ENCODE measurements at regions not wholly inside any gene's neighbourhood (a gene's known extent, or its start where the extent isn't known, plus 50 kb on each side); places are given as distances from the start of the nearest gene placed in this dataset.

- no peak overlapping the region for H2AFZ ChIP-seq (ENCODE audit: low read depth)
- TF ChIP-seq CTCF (conservative IDR thresholded peaks at IDR 0.05; ENCODE audit: low read depth, low read length), result no peak
- H3K27me3 ChIP-seq (ENCODE audit: insufficient read depth, low read depth), result no peaks in the 10 kb centered on the region
- no peak overlapping the region for H3K4me3 ChIP-seq (IDR thresholded peaks at IDR 0.05; ENCODE audit: insufficient read depth, low read depth, low read length)
- no peaks in the 10 kb centered on the region for H4K20me1 ChIP-seq (ENCODE audit: insufficient read depth)
- no peak overlapping the region for H3K27ac ChIP-seq
- no peaks in the 10 kb centered on the region for H3K36me3 ChIP-seq (ENCODE audit: insufficient read depth)
- H3K4me1 ChIP-seq (ENCODE audit: low read depth, poor library complexity, severe bottlenecking), result no peaks in the 10 kb centered on the region
- H3K4me2 ChIP-seq, result no peak overlapping the region
- H3K79me2 ChIP-seq (ENCODE audit: insufficient read depth, low read depth), result no peaks in the 10 kb centered on the region
- no peak overlapping the region for H3K9ac ChIP-seq
Measured at GRCh38 chr12:91912178-91912577, 233.5 kb downstream of the BTG1 start.

- Histone ChIP-seq H3K4me1 (ENCODE audit: low read depth, poor library complexity, severe bottlenecking) (no peaks in the 10 kb centered on the region), H3K4me3 (IDR thresholded peaks at IDR 0.05; ENCODE audit: insufficient read depth, low read depth, low read length) (no peak overlapping the region), H4K20me1 (ENCODE audit: insufficient read depth) (no peaks in the 10 kb centered on the region), H3K79me2 (ENCODE audit: insufficient read depth, low read depth) (no peaks in the 10 kb centered on the region), H2AFZ (ENCODE audit: low read depth) (no peak overlapping the region), H3K36me3 (ENCODE audit: insufficient read depth) (no peaks in the 10 kb centered on the region), H3K4me2 (no peak overlapping the region), H3K27me3 (ENCODE audit: insufficient read depth, low read depth) (no peaks in the 10 kb centered on the region), H3K27ac (no peak overlapping the region), H3K9ac (no peak overlapping the region)
- no peak for TF ChIP-seq CTCF (conservative IDR thresholded peaks at IDR 0.05; ENCODE audit: low read depth, low read length)
Measured at GRCh38 chr12:91910871-91911388, 234.7 kb downstream of the BTG1 start.

GRCh38 chr12:91902860-91903683 lies 242.6 kb downstream of the BTG1 start:
- H3K9ac ChIP-seq, result no peak overlapping the region
- no peak overlapping the region for H3K4me3 ChIP-seq (IDR thresholded peaks at IDR 0.05; ENCODE audit: insufficient read depth, low read depth, low read length)
- TF ChIP-seq CTCF (conservative IDR thresholded peaks at IDR 0.05; ENCODE audit: low read depth, low read length), result no peak
- H4K20me1 ChIP-seq (ENCODE audit: insufficient read depth), result no peaks in the 10 kb centered on the region
- no peak overlapping the region for H2AFZ ChIP-seq (ENCODE audit: low read depth)
- no peaks in the 10 kb centered on the region for H3K79me2 ChIP-seq (ENCODE audit: insufficient read depth, low read depth)
- no peaks in the 10 kb centered on the region for H3K36me3 ChIP-seq (ENCODE audit: insufficient read depth)
- H3K27ac ChIP-seq, result no peak overlapping the region
- H3K4me2 ChIP-seq, result no peak overlapping the region
- H3K27me3 ChIP-seq (ENCODE audit: insufficient read depth, low read depth), result no peaks in the 10 kb centered on the region
- no peaks in the 10 kb centered on the region for H3K4me1 ChIP-seq (ENCODE audit: low read depth, poor library complexity, severe bottlenecking)

- no peak overlapping the region for H2AFZ ChIP-seq (ENCODE audit: low read depth)
- H3K4me3 ChIP-seq (IDR thresholded peaks at IDR 0.05; ENCODE audit: insufficient read depth, low read depth, low read length), result no peak overlapping the region
- TF ChIP-seq CTCF (conservative IDR thresholded peaks at IDR 0.05; ENCODE audit: low read depth, low read length), result no peak
- no peak overlapping the region for H3K9ac ChIP-seq
- no peaks in the 10 kb centered on the region for H3K36me3 ChIP-seq (ENCODE audit: insufficient read depth)
- no peaks in the 10 kb centered on the region for H4K20me1 ChIP-seq (ENCODE audit: insufficient read depth)
- no peaks in the 10 kb centered on the region for H3K27me3 ChIP-seq (ENCODE audit: insufficient read depth, low read depth)
- H3K4me2 ChIP-seq, result no peak overlapping the region
- H3K27ac ChIP-seq, result no peak overlapping the region
- H3K79me2 ChIP-seq (ENCODE audit: insufficient read depth, low read depth), result no peaks in the 10 kb centered on the region
- H3K4me1 ChIP-seq (ENCODE audit: low read depth, poor library complexity, severe bottlenecking), result no peaks in the 10 kb centered on the region
Measured at GRCh38 chr12:91901381-91902074, 244.1 kb downstream of the BTG1 start.

Measured in KMS-11 (cell line).